NCI-H1417 treated with DMSO at 0.1 percent for 48 hours (cell line): ENCODE measurements at regions not wholly inside any gene's neighbourhood (a gene's known extent, or its start where the extent isn't known, plus 50 kb on each side); places are given as distances from the start of the nearest gene placed in this dataset.

Experiments used
- DNase-seq: peaks from one replicate; lab custom pipeline; 2025; lab: John Stamatoyannopoulos, UW

GRCh38 chr2:14684516-14684915 lies 52.0 kb downstream of the LRATD1 start:
- no peak for DNase-seq

GRCh38 chr2:14690926-14691325 lies 58.4 kb downstream of the LRATD1 start:
- DNase-seq = no peak

- DNase-seq = no peak
These were observed 61.4 kb downstream of the LRATD1 start for GRCh38 chr2:14693874-14694273.

- no peak for DNase-seq
These were observed 68.2 kb downstream of the LRATD1 start for GRCh38 chr2:14700753-14701152.

GRCh38 chr2:14702258-14702657 lies 69.7 kb downstream of the LRATD1 start:
- no peak for DNase-seq

- DNase-seq = no peak
These were observed 73.7 kb downstream of the LRATD1 start for GRCh38 chr2:14706201-14706600.

GRCh38 chr2:14712111-14712510 lies 79.6 kb downstream of the LRATD1 start:
- DNase-seq = no peak

GRCh38 chr2:14713248-14713647 lies 80.7 kb downstream of the LRATD1 start:
- no peak for DNase-seq

- DNase-seq = no peak
These were observed 83.1 kb downstream of the LRATD1 start for GRCh38 chr2:14715600-14715999.

GRCh38 chr2:14716319-14716718 lies 83.8 kb downstream of the LRATD1 start:
- DNase-seq = no peak

- DNase-seq = no peak
These were observed 84.6 kb downstream of the LRATD1 start for GRCh38 chr2:14717131-14717530.

- DNase-seq = no peak
These were observed 87.8 kb downstream of the LRATD1 start for GRCh38 chr2:14720319-14720718.

- DNase-seq = no peak
These were observed 88.2 kb downstream of the LRATD1 start for GRCh38 chr2:14720739-14721138.

GRCh38 chr2:14722904-14723570 lies 90.5 kb downstream of the LRATD1 start:
- no peak for DNase-seq

- DNase-seq = no peak
These were observed 91.2 kb downstream of the LRATD1 start for GRCh38 chr2:14723684-14724083.

- DNase-seq = no peak
These were observed 103.2 kb downstream of the LRATD1 start for GRCh38 chr2:14735696-14736095.

GRCh38 chr2:14737201-14737600 lies 104.7 kb downstream of the LRATD1 start:
- DNase-seq = no peak

GRCh38 chr2:14743861-14744260 lies 111.3 kb downstream of the LRATD1 start:
- DNase-seq = no peak

GRCh38 chr2:14745288-14746076 lies 113.0 kb downstream of the LRATD1 start:
- DNase-seq = no peak

- DNase-seq = no peak
These were observed 113.6 kb downstream of the LRATD1 start for GRCh38 chr2:14746133-14746532.

GRCh38 chr2:14747447-14747846 lies 114.9 kb downstream of the LRATD1 start:
- DNase-seq = no peak

- no peak for DNase-seq
These were observed 117.4 kb downstream of the LRATD1 start for GRCh38 chr2:14749884-14750283.

- DNase-seq = no peak
These were observed 117.9 kb downstream of the LRATD1 start for GRCh38 chr2:14750433-14750832.

GRCh38 chr2:14751581-14751980 lies 119.1 kb downstream of the LRATD1 start:
- DNase-seq = no peak
